Activated CD8-positive, alpha-beta T cell treated with anti-CD3 and anti-CD28 coated beads for 36 hours (primary cell): ENCODE measurements at regions not wholly inside any gene's neighbourhood (a gene's known extent, or its start where the extent isn't known, plus 50 kb on each side); places are given as distances from the start of the nearest gene placed in this dataset.

Experiments
- ATAC-seq: fragments of 200-7000 bp; cut with Tn5 transposase; one replicate; pipeline ENCODE4 v1.10.0; 2021; ENCODE audit warnings: mild to moderate bottlenecking, moderate library complexity
- CTCF ChIA-PET: fragments of 350-600 bp; sonication (Branson Sonifier 250); formaldehyde crosslinking; loops from one replicate; lab custom pipeline; 2021; ENCODE audit warnings: antibody characterized with exemption; lab: Charles Lee
- POLR2A ChIA-PET: fragments of 350-600 bp; sonication (Branson Sonifier 250); formaldehyde crosslinking; loops from one replicate; lab custom pipeline; 2021; ENCODE audit warnings: antibody characterized with exemption; lab: Charles Lee
- DNase-seq: peaks from one replicate; pipeline ENCODE4 v3.0.0-alpha.2; 2020
- H3K27ac Mint-ChIP-seq: one replicate; pipeline ENCODE4 v1.8.0; 2021; ENCODE audit warnings: mild to moderate bottlenecking, mixed read lengths
- H3K27me3 Mint-ChIP-seq: one replicate; pipeline ENCODE4 v1.8.0; 2021; ENCODE audit warnings: mixed read lengths
- H3K36me3 Mint-ChIP-seq: one replicate; pipeline ENCODE4 v1.8.0; 2021; ENCODE audit warnings: low read depth, mixed read lengths
- H3K4me1 Mint-ChIP-seq: one replicate; pipeline ENCODE4 v1.8.0; 2021; ENCODE audit warnings: low read depth, mixed read lengths
- H3K4me3 Mint-ChIP-seq: one replicate; pipeline ENCODE4 v1.8.0; 2021; ENCODE audit warnings: mild to moderate bottlenecking, moderate library complexity, mixed read lengths
- H3K9me3 Mint-ChIP-seq: one replicate; pipeline ENCODE4 v1.8.0; 2021; ENCODE audit warnings: mixed read lengths
- CTCF ChIP-seq: fragments of 200-600 bp; IDR thresholded peaks from one replicate; pipeline ENCODE4 v1.8.0; 2022; ENCODE audit warnings: antibody characterized with exemption, mild to moderate bottlenecking
- intact Hi-C: fragments of 100-400 bp; cut with micrococcal nuclease; formaldehyde crosslinking; loops from one replicate; pipeline ENCODE4 v1.10.0; 2022

GRCh38 chr2:2729246-2729645, 398.2 kb upstream of the MYT1L start:
- Mint-ChIP-seq H3K27me3 (no peaks in the 10 kb centered on the region), H3K4me1 (no peaks in the 10 kb centered on the region), H3K9me3 (no peaks in the 10 kb centered on the region), H3K36me3 (no peaks in the 10 kb centered on the region), H3K4me3 (no peak overlapping the region), H3K27ac (no peak overlapping the region)
- ATAC-seq: no peak
- CTCF ChIA-PET: no interaction called here
- DNase-seq: no peak
- POLR2A ChIA-PET: no interaction called here
- intact Hi-C loops: no loop called here
- no peak for TF ChIP-seq CTCF

- Mint-ChIP-seq H3K4me1 (no peaks in the 10 kb centered on the region), H3K27ac (no peak overlapping the region), H3K36me3 (no peaks in the 10 kb centered on the region), H3K9me3 (no peaks in the 10 kb centered on the region), H3K27me3 (no peaks in the 10 kb centered on the region), H3K4me3 (no peak overlapping the region)
- intact Hi-C loops: no loop called here
- ATAC-seq (no peak), DNase-seq (no peak)
- TF ChIP-seq CTCF: no peak
- POLR2A ChIA-PET: no interaction called here
- CTCF ChIA-PET: no interaction called here
Measured at GRCh38 chr2:2728635-2729034, 397.6 kb upstream of the MYT1L start.

GRCh38 chr2:2727876-2728511, 396.9 kb upstream of the MYT1L start:
- no peak overlapping the region for H3K4me3 Mint-ChIP-seq
- no peaks in the 10 kb centered on the region for H3K4me1 Mint-ChIP-seq
- no peak overlapping the region for H3K27ac Mint-ChIP-seq
- ATAC-seq (no peak), DNase-seq (no peak)
- no peak for TF ChIP-seq CTCF
- CTCF ChIA-PET: no interaction called here
- no peaks in the 10 kb centered on the region for H3K27me3 Mint-ChIP-seq
- POLR2A ChIA-PET: no interaction called here
- H3K36me3 Mint-ChIP-seq: no peaks in the 10 kb centered on the region
- H3K9me3 Mint-ChIP-seq: no peaks in the 10 kb centered on the region
- intact Hi-C loops: no loop called here

- Mint-ChIP-seq H3K4me3 (no peak overlapping the region), H3K27me3 (no peaks in the 10 kb centered on the region), H3K27ac (no peak overlapping the region), H3K36me3 (no peaks in the 10 kb centered on the region), H3K9me3 (no peaks in the 10 kb centered on the region), H3K4me1 (no peaks in the 10 kb centered on the region)
- CTCF ChIA-PET: no interaction called here
- intact Hi-C loops: no loop called here
- TF ChIP-seq CTCF: no peak
- no peak for ATAC-seq
- no peak for DNase-seq
- POLR2A ChIA-PET: no interaction called here
Measured at GRCh38 chr2:2726163-2726562, 395.1 kb upstream of the MYT1L start.

- Mint-ChIP-seq H3K4me3 (no peak overlapping the region), H3K27ac (no peak overlapping the region), H3K4me1 (no peaks in the 10 kb centered on the region), H3K36me3 (no peaks in the 10 kb centered on the region), H3K9me3 (no peaks in the 10 kb centered on the region), H3K27me3 (no peaks in the 10 kb centered on the region)
- ATAC-seq (no peak), DNase-seq (no peak)
- intact Hi-C loops: no loop called here
- CTCF ChIA-PET: no interaction called here
- TF ChIP-seq CTCF: no peak
- POLR2A ChIA-PET: no interaction called here
Measured at GRCh38 chr2:2723064-2723463, 392.0 kb upstream of the MYT1L start.
